Glomerular endothelial cell (primary cell): ENCODE measurements at regions not wholly inside any gene's neighbourhood (a gene's known extent, or its start where the extent isn't known, plus 50 kb on each side); places are given as distances from the start of the nearest gene placed in this dataset.

Source experiments
- DNase-seq: peaks from one replicate; pipeline ENCODE4 v3.0.0-alpha.2; 2011; ENCODE audit warnings: low read depth, low spot score; ENCODE audit errors: extremely low read depth

DNA sequence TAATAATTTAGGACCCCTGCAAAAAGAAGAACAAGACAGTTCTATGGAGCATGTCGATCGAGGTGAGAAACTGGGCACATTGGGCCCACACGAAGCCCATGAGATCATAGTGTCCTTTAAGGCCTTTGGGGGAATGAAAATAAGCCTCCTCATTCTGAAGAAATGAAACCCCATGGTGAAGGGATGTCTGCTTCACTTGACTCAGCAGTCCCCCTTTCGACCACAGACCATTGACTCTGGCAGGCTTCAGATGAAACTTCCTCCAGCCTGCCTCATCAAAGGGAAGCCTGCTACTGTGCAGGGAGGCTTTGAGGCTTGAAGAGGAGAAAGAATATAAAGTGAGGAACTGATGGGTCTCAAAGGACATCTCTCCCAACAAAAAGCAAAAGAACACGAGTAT, 144.2 kb upstream of the FBXL4 start:
- DNase-seq: no peak

DNA sequence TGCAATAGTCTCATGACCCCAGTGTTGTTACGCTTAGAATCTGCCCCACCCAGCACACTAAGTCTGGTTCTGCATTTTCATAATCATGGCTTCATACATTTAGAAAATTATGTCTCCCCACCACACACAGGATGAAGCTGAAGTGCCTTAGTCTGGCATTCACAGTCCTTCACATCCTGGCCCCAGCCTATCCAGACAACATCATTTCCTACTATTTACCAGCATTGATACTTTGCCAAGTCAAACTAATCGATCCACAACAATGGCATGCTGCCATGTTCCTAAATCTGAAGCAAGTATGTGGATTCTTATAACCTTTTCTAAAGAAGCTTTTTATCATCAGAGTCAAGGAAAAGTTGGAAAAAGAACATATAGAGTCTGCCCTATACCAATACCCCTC, 132.4 kb upstream of the FBXL4 start:
- DNase-seq: no peak

DNA sequence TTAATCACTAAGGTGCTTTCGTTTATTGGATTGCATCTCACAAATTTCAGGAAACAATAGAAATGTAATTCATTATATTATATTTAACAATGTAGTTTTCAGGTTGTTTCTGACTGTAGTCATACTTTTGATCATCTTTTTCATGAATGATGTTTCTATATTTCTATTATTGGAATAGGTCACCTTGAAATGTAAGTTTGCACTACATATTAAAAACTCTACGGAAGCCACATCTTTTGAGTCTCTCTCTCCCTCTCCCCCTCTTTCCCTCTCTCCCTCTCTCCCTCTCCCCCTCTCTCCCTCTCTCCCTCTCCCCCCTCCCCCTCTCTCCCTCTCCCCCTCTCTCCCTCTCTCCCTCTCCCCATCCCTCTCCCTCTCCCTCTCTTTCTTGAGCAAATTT, 131.3 kb upstream of the FBXL4 start:
- DNase-seq: no peak

DNA sequence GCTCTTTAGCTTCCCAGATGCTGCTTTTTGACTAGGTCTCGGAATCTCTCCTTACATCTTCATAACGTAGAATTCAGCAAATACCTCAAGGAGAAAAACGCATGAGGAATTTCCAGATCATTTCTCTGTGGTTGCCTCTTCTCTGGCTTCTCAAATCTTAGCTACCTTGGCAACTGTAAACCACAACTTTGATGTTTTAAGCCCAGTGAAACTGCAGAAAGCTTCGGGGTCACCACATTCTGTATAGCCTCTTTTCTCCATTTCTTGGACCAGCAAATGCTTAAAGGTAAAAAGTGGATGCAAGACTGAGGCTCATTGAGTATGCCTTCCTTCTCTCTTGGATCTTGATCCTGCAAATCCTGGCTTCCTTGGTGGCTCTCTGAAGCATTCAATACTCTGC, 125.5 kb upstream of the FBXL4 start:
- DNase-seq: no peak

DNA sequence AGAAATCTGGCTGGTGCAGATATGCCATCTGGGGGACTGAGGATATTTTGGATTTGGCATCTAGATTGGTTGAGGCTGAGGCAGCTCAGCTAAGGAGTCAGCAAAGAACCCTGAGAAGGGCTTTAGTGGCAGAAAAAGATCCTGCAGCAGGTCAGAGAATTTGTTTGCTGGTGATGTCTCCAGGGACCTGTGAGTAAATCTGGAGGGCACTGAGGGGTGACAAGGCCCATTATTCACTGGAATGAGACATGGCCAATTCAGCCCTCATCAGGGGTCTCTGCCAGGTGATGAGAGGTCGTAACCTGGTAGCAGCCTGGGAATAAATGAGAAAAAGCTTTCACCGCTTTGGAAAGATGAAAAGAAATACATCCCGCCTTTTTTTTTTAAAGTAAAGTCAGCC, 118.3 kb upstream of the FBXL4 start:
- no peak for DNase-seq

DNA sequence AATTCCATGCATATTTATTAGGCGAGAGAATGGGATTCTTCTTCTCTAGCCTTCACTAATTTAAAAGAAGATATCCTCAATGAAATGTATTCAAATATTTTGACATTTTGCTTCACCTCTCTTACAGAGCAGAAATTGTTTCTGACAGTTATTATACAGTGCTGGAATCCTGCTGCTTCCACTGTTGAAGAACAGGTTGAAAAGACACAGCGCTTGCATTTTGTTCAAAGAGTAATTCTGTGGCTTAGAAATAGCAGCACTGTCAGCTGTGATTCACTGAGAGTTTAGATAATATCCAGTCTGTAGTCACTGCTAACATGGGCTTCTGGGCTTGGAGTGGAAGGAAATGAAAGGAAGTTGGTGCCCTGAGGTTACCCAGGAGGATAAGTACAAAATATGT, 117.1 kb upstream of the FBXL4 start:
- DNase-seq: no peak

DNA sequence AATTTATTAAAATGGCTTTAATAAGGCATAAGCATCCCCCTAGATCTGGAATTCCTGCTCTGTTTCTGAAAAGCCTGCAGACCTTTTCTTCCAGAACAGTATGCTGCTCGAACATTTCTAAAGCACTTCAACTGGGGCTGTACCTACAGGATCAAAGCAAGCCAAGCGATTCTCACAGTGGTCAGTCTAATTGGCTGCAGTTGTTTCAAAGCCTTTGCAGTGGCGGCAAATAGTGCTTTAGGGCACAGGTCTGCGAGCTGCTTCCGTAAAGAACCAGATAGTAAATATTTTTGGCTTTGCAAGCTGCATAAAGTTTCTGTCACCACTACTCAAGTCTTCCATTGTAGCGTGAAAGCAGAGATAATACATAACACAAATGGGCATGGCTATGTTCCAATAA, 88.9 kb upstream of the FBXL4 start:
- DNase-seq: no peak

DNA sequence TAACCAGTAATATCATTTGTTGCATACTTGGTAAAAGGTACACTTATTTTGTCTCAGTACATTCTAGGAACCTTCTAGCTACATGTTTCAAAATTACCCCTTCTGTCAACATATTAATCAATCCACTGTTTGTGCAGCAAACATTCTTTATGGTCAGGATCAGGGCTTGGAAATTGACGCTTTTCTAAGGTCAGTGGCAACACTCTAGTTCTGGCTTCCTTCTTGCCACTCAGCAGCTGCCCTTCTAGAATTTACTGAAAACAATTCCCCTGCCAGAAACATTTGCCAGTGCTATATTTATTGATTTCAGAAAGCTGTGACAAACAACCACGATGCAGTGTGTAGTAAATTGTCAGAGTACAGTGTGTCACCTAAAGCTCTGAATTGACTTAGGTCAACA, 84.7 kb upstream of the FBXL4 start:
- DNase-seq: no peak

DNA sequence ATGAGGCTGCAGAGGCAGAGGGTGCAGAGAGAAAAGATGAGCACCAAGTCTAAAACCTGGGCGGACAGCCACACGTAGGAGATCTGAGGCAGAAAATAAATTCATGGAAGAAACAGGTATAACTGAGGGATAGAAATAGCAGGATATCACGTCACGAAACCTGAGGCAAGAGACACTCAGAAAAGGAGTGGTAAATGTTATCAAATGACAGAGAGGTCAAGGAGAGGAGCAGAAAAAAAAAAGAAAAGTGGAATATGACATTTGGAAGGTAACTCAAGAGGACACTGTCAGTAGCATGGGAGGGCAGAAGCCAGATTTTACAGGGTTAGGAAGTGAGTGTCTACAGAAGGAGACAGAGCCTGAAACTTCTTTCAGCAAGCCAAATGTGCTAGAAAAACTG, 84.2 kb upstream of the FBXL4 start:
- no peak for DNase-seq

DNA sequence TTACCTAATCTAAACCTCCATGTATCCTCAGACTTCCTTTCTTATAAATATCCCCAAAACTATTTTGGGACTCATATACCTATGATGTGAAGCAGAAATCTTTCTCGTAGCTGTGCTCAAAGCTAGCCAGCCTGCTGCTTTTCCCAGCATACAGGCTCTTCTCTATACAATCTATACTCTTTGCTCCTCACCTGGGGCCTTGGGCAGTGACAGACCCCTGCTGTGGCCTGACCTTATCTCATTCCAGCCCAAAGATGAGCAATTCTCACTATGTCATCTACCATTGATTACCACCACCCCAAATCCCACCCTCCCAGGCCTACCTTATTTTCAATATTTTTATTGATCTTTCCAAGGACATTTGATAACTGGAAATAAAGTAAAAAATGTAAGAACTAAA, 83.2 kb upstream of the FBXL4 start:
- DNase-seq: no peak

DNA sequence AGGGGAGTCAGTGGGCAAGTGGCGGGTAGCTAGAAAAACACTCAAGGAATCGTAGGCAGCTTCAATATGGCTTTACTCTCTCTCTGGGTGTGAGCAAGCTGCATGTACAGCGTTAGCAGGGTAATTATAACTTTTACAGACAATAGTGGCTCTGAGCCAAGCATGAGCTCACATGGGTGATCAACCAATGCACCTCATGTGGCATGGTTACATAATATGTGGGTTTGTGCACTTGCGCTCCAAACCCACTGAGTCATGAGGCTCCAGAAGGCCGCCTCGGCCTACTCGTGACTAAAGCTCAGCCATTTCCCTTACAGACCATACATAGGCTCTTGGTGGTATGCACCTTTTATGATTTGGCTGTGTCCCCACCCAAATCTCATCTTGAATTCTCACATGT, 78.4 kb upstream of the FBXL4 start:
- DNase-seq: no peak

DNA sequence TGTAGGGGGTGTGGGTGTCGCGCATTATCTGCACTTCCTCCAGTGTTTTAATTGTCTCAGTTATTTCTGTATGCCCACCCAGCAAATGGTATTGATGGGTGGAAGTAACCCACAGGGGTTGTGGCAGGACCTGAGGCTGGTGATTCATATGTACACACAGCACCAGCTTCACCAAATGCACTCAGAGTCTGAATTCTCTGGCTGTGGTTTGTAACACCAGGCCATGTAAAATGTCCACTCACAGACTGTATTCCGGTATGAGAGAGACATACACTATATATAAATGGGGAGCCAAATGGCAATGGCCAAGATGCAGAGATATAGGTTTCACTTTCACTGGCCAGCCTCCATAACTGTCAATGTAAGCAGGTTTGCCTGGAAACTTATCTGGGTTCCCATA, 76.3 kb upstream of the FBXL4 start:
- no peak for DNase-seq

DNA sequence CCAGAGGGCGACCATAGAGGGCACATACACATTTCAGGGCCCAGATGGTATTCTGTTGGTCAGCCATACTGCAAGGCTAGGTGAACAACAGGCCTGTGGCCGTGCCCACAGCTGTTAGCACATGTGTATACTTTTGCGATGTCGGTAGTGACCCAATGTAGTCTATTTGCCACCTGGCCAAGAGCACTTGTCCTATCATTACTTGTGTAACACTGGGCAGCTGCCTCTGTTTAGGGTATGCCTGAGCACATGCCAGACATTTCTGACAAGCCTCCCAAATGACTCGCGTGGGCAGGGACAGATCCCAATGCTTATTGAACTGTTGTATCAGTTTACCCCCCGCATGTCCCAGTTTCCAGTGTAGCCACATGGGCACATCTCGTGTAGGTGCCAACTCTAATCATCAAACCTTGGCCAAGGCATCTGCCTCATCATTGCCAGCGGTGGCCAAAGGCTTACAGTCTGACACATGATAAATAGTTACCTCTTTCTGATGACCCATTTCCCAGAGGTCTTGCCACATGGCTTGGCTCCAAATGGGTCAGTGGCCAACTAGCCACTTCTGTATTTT, 74.4 kb upstream of the FBXL4 start:
- no peak for DNase-seq

DNA sequence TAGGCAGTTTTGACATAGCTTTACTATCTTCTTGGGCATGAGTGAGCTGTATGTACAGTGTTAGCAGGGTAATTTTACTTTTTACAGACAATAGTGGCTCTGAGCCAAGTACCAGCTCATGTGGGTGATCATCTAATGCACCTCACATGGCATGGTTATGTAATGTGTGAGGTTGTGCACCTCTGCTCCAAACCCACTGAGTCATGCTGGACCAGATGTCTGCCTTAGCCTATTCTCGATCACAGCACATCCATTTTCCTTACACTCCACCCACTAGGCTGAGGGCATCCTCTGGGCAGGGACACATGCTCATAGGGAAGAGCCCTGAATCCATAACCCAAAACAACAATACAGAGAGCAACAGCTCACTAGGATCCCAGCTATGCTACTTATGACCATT, 71.6 kb upstream of the FBXL4 start:
- DNase-seq: no peak

DNA sequence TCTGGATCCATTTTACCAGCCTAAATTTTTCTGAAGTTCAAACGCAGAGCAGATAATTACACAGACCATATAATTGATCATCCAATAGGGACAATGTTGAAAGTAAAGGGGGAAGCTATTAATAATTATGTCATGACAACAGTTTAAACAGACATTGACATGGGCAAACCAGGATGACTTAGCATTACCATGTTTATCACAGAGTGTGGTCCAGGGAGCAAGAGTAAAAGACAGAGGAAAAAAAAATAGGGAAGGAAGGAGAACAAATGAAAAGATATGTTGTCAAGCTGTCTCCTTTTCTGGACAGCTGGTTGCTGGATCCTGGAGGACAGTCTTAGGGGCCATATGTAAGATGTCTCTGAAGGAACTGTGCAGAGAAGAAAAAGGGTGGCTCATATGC, 69.4 kb upstream of the FBXL4 start:
- no peak for DNase-seq

DNA sequence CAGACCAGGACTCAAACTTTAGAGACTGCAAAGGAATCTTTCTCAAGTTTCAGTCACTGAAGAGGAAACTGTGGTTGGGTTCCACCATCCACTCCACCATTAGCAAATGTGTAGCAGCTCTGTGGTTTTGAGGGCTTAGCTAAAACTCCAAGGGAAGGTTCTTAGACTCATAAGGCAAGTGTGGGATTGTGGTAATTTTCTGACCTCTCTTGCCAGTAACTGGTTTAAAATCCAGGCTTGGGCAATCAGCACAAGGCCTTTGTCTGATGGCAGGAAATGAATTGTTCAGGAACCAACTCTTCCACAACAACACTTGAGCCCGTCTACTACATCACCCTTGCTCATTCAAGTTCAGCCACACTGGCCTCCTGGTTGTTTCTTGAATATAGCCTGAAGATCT, 68.6 kb upstream of the FBXL4 start:
- no peak for DNase-seq

DNA sequence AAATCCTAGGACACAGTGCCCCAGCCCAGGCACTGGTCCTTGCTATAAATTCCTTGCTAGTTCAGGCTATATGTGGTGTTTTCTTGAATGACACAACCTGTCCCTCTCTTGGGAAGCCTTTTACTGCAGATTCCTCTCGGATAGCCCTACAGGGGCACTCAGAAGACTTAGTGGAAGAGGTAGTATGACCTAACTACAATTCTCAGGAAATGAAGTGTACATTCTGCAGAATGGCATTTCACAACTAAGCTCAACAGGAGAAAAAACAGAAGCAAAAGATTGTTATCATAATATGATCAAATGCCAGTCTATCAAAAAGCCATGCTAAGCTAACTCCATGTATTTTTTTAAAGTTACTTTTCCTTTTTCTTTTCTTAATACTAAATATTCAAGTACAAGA, 66.3 kb upstream of the FBXL4 start:
- DNase-seq: no peak

DNA sequence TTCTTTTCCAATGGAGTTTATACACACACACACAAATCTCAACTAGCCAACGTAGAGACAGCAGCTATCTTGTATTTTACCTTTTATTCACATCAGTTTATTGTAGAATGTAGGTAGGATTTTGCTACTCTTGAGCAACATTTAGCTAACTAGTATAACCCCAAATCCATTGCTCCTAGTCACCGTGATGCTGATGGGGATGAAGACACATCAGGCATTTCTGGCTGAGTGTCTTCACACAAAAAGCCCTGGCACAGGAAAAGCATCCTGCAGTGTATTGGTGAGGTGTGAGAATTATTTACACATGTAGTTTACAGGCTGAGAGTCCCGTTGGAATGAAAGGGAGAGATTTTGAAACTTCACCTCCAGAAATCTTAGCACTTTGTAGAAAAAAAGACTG, 65.9 kb upstream of the FBXL4 start:
- no peak for DNase-seq

DNA sequence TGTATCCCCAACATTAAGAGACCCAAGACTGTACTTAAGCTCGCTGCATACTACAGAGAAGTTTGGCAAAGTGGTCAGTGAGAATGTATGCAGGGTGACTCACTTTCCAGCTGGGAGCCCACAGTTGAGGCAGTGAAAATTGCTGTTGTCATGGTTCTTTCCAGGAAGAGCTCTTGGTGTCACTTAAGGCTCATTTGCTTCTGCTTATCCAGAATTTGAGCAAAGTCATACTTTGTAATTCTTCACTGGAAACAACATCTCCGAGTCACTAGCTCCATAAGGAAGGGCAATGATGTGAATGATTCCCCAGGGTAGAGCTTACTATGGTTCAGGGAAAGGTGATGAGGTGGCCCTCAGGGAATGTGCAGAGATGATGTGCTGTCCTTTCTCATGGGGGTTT, 65.4 kb upstream of the FBXL4 start:
- no peak for DNase-seq

DNA sequence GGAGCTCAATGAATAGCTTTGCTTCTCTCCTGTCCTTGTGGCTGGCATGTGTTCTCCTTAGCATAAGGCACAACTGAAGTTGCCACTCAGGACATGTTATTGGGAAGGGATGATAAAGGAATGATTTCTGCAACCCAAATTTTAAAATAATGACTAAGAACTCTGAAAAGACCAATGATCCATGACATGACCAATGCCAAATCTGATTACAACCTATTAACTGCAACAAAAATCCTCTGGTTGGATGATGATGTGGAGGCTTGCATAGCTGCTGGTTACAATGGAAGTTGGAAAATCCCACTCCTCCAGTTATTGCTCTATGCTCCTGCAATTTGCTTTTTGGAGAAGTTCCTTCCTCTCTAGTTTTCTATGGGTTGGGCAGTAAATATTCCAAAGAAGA, 63.4 kb upstream of the FBXL4 start:
- DNase-seq: no peak

DNA sequence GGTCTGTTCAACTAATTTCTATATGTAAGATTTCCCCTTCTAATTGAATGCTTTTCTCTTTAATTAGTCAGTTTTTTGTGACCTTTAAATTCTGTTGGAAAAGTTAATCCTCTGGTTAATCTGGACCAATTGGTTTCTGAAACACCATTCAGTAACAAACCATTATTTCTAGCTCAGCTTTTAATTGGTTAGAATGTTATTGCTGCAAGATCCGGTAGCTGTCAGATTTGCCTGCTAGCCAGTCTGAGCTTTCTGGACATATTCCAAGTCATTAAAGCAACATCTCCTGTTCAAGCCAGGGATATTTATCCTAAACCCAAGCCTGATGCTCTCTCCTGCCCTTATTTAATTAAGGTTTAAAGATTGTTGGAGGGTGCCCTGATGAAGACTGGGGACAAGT, 55.1 kb upstream of the FBXL4 start:
- no peak for DNase-seq

DNA sequence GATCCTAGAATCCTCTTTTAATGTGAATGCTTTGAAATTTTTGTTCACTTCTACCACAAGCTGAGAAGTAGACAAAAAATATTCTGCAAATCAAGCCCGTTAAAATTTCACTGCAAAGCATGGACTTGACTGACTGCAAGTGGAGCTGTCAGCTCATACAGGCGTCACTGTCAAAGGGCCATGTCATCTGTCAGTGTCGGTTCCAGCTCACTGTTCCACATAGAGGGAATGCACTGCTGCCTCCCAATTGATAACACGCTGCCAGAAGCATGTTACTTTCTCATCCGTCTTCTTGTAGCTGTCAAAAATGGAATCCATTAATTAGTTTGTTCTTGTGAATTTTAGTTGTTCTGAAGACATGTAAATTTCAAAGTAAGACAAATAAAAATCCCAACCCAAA, 50.4 kb upstream of the FBXL4 start:
- no peak for DNase-seq
